ENCODE measurements at regions not wholly inside any gene's neighbourhood (a gene's known extent, or its start where the extent isn't known, plus 50 kb on each side); places are given as distances from the start of the nearest gene placed in this dataset.
A peak's percentile ranks its signal among the peaks of the same experiment; 100 is the strongest.

DNA sequence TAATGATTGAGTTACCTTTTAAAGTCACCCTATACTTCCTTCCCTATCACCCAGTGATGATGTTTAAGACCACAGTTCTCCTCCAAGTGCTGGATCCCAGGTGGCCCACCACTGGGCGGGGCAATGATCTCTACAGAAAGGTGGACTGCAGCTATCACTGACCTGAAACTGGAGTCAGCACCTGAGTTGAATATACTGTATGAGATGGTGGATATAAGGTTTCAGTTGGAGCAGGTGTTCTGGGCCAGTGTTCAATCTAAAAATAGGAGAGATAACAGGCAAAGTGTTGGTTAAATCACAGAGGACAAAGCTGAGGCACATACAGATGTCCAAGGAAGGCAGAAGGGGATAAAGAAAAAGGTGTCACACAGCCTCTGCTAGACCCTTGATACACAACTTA lies 96.6 kb downstream of the SIPA1L2 start:
- DNase-seq (ENCODE audit: insufficient read length, low spot score) (no peak), FAIRE-seq (no peak)
- TF ChIP-seq, protein P1, sequence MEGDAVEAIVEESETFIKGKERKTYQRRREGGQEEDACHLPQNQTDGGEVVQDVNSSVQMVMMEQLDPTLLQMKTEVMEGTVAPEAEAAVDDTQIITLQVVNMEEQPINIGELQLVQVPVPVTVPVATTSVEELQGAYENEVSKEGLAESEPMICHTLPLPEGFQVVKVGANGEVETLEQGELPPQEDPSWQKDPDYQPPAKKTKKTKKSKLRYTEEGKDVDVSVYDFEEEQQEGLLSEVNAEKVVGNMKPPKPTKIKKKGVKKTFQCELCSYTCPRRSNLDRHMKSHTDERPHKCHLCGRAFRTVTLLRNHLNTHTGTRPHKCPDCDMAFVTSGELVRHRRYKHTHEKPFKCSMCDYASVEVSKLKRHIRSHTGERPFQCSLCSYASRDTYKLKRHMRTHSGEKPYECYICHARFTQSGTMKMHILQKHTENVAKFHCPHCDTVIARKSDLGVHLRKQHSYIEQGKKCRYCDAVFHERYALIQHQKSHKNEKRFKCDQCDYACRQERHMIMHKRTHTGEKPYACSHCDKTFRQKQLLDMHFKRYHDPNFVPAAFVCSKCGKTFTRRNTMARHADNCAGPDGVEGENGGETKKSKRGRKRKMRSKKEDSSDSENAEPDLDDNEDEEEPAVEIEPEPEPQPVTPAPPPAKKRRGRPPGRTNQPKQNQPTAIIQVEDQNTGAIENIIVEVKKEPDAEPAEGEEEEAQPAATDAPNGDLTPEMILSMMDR (IDR thresholded peaks at IDR 0.05; ENCODE audit: insufficient read depth, missing control alignments), result no peak

DNA sequence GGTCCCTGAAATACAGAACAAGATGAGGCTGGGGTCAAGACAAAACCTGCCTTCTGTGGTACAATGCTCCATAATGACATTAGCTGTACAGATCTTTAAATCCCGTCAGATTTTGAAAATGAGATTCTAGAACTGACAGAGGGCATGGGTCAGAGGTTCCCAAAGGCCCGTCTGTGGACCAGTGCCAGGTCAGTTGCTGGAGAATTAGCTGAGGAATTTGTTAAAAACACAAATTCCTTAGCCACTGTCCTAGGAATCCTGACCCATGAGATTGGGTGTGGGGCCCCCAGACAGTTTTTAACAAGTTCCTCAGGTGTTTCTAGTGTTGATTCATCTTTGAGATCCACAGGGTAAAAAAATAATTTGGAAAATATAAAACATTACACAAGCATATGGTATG lies 97.0 kb downstream of the SIPA1L2 start:
- FAIRE-seq, result peak; percentile 29
- TF ChIP-seq, protein P1 (IDR thresholded peaks at IDR 0.05; ENCODE audit: insufficient read depth, missing control alignments), result no peak
- DNase-seq (ENCODE audit: insufficient read length, low spot score), result no peak

DNA sequence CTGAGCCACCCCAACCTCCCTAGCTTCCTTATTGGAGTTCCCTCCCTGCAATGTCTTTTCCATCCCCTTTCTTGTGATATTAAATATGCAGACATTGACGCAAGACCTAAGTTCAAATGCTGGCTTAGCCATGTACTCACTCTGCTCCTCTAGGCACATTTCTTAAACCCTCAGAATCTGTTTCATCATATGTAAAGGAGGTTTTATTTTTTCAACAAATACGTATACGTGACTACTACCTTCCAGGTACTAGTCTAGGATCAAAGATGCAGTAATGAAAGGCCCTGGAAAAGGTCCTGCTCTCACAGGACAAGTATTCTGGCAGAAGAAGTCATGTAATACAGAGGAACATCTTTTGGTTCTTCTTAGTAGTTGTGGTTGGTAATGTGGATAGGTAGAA lies 98.6 kb downstream of the SIPA1L2 start:
- TF ChIP-seq, protein P1 (IDR thresholded peaks at IDR 0.05; ENCODE audit: insufficient read depth, missing control alignments), result no peak
- DNase-seq (ENCODE audit: insufficient read length, low spot score) (no peak), FAIRE-seq (peak; percentile 6)

DNA sequence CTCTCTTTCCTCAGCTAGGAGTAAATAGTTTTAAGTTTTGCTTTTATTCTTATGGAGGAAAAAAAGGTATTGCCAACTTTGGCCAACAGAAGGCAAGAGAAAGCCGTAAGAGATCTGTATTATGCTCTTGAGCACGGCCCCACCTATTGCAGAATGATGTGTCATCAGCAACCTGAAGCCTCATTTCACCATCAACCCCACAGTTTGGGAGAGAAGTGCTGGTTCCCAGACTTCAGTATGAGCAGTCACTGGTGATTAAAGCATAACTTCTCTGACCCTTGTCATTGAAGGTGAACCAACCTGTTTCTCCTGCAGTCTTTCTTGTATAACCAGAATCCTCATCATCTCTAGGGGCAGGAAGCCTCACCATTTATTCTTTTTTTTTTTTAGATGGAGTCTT lies 100.2 kb downstream of the SIPA1L2 start:
- DNase-seq (ENCODE audit: insufficient read length, low spot score), result no peak
- FAIRE-seq, result no peak
- TF ChIP-seq, protein P1 (IDR thresholded peaks at IDR 0.05; ENCODE audit: insufficient read depth, missing control alignments), result no peak

DNA sequence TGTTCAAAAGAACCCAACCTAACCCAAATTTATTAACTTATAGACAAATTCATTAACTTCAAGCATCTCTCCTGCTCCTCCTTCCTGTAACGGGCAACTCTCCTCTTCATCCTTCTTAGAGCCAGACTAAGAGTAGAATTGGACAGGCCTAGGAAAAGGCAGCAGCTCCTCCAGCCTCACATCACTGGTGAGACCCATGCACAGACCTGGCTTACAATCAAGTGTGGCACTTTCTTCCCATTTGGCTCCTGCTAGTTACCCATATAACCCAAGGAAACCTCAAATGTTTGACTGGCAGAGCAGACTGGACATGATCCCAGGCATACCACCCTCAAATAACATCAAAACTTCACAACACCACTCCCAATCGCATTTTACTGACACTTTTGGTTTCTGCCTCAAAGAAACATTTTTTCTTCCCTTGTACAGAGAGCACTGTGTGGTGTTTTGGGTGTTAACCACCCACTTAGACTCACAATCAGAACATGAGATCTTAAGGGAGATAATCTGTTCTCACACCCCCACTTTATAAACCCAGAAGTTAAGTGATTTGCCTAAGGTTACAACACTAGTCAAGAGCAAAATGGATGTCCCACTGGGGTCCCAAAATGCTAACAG lies 101.4 kb downstream of the SIPA1L2 start:
- FAIRE-seq (peak; percentile 32), DNase-seq (ENCODE audit: insufficient read length, low spot score) (no peak)
- TF ChIP-seq, protein P1 (IDR thresholded peaks at IDR 0.05; ENCODE audit: insufficient read depth, missing control alignments), result no peak

DNA sequence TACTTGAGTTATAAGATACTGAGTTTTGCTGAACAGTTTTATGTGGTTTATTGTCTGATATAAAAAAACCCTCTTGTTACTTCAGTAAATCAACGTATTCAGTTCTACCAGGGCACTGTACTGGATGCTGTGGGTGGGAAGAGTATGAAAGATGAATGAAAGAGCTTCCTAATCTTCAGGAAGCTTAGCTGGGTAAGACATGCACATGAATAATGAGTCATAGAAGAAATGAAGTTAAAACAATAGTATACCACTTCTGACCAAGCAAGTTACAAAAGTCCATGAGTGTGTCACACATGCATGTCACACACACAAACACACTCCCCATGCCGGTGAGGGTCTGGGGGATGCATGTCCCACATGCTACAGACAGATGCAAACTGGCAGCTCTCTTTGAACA lies 105.9 kb downstream of the SIPA1L2 start:
- TF ChIP-seq, protein P1 (IDR thresholded peaks at IDR 0.05; ENCODE audit: insufficient read depth, missing control alignments), result no peak
- no peak for DNase-seq (ENCODE audit: insufficient read length, low spot score)
- no peak for FAIRE-seq

DNA sequence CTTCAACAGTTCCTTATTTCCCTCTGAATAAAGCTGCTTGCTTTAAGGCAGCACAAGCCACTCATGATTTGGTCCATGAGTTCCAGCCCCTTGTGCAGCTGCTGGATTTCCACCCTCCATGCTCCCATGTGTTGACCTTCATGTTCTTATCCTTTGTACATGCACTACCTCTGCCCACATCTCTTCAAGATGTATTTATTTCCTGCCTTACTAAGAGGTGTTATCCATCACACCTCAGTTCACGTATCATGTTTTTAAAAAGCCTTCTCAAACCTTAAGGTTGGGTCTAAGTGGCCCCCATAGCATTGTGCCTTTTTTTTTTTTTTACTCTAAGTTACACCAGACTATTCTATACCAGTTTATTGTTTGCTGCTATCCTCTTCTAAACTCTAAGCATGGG lies 107.7 kb downstream of the SIPA1L2 start:
- TF ChIP-seq, protein P1 (IDR thresholded peaks at IDR 0.05; ENCODE audit: insufficient read depth, missing control alignments), result no peak
- no peak for DNase-seq (ENCODE audit: insufficient read length, low spot score)
- FAIRE-seq, result no peak

Data from D721Med (cell line).